ENCODE measurements at regions not wholly inside any gene's neighbourhood (a gene's known extent, or its start where the extent isn't known, plus 50 kb on each side); places are given as distances from the start of the nearest gene placed in this dataset.

GRCh38 chr1:30410153-30410851 lies 313.1 kb downstream of the MATN1 start:
- no peak for ATAC-seq
- DNase-seq = no peak
- Mint-ChIP-seq H3K27me3 (ENCODE audit: low read depth) (peaks cover 16% of the 10 kb centered on the region), H3K4me1 (ENCODE audit: low read depth) (no peaks in the 10 kb centered on the region), H3K36me3 (ENCODE audit: insufficient read depth) (no peaks in the 10 kb centered on the region), H3K4me3 (no peak overlapping the region), H3K9me3 (no peaks in the 10 kb centered on the region)

- no peaks in the 10 kb centered on the region for H3K9me3 Mint-ChIP-seq
- no peaks in the 10 kb centered on the region for H3K36me3 Mint-ChIP-seq (ENCODE audit: insufficient read depth)
- peaks cover 19% of the 10 kb centered on the region for H3K27me3 Mint-ChIP-seq (ENCODE audit: low read depth)
- no peak overlapping the region for H3K4me3 Mint-ChIP-seq
- DNase-seq (no peak), ATAC-seq (no peak)
- no peaks in the 10 kb centered on the region for H3K4me1 Mint-ChIP-seq (ENCODE audit: low read depth)
Observed at GRCh38 chr1:30409476-30410152, 313.8 kb downstream of the MATN1 start.

- Mint-ChIP-seq H3K4me1 (ENCODE audit: low read depth) (no peaks in the 10 kb centered on the region), H3K4me3 (no peak overlapping the region), H3K9me3 (no peaks in the 10 kb centered on the region), H3K36me3 (ENCODE audit: insufficient read depth) (no peaks in the 10 kb centered on the region), H3K27me3 (ENCODE audit: low read depth) (peaks cover 14% of the 10 kb centered on the region)
- DNase-seq (no peak), ATAC-seq (no peak)
Observed at GRCh38 chr1:30407865-30408580, 315.4 kb downstream of the MATN1 start.

GRCh38 chr1:30406996-30407864 lies 316.2 kb downstream of the MATN1 start:
- no peaks in the 10 kb centered on the region for H3K9me3 Mint-ChIP-seq
- no peaks in the 10 kb centered on the region for H3K4me1 Mint-ChIP-seq (ENCODE audit: low read depth)
- H3K27me3 Mint-ChIP-seq (ENCODE audit: low read depth) = peaks cover 14% of the 10 kb centered on the region
- no peaks in the 10 kb centered on the region for H3K36me3 Mint-ChIP-seq (ENCODE audit: insufficient read depth)
- H3K4me3 Mint-ChIP-seq = no peak overlapping the region
- ATAC-seq (no peak), DNase-seq (no peak)

- Mint-ChIP-seq H3K4me3 (no peak overlapping the region), H3K27me3 (ENCODE audit: low read depth) (peaks cover 14% of the 10 kb centered on the region), H3K36me3 (ENCODE audit: insufficient read depth) (no peaks in the 10 kb centered on the region), H3K4me1 (ENCODE audit: low read depth) (no peaks in the 10 kb centered on the region), H3K9me3 (no peaks in the 10 kb centered on the region)
- ATAC-seq (no peak), DNase-seq (no peak)
Observed at GRCh38 chr1:30405631-30406212, 317.7 kb downstream of the MATN1 start.

- no peaks in the 10 kb centered on the region for H3K36me3 Mint-ChIP-seq (ENCODE audit: insufficient read depth)
- H3K4me1 Mint-ChIP-seq (ENCODE audit: low read depth) = no peaks in the 10 kb centered on the region
- DNase-seq (no peak), ATAC-seq (no peak)
- no peaks in the 10 kb centered on the region for H3K9me3 Mint-ChIP-seq
- H3K27me3 Mint-ChIP-seq (ENCODE audit: low read depth) = peaks cover 14% of the 10 kb centered on the region
- H3K4me3 Mint-ChIP-seq = no peak overlapping the region
Observed at GRCh38 chr1:30405081-30405480, 318.3 kb downstream of the MATN1 start.

GRCh38 chr1:30404341-30404740 lies 319.0 kb downstream of the MATN1 start:
- DNase-seq = no peak

GRCh38 chr1:30403726-30404125 lies 319.7 kb downstream of the MATN1 start:
- no peaks in the 10 kb centered on the region for H3K36me3 Mint-ChIP-seq (ENCODE audit: insufficient read depth)
- peaks cover 8% of the 10 kb centered on the region for H3K27me3 Mint-ChIP-seq (ENCODE audit: low read depth)
- H3K4me3 Mint-ChIP-seq = no peak overlapping the region
- ATAC-seq (no peak), DNase-seq (no peak)
- H3K9me3 Mint-ChIP-seq = no peaks in the 10 kb centered on the region
- H3K4me1 Mint-ChIP-seq (ENCODE audit: low read depth) = no peaks in the 10 kb centered on the region

More at GRCh38 chr1:30404341-30404740, 319.0 kb downstream of the MATN1 start:
- Mint-ChIP-seq H3K4me1 (ENCODE audit: low read depth) (no peaks in the 10 kb centered on the region), H3K9me3 (no peaks in the 10 kb centered on the region), H3K4me3 (no peak overlapping the region), H3K36me3 (ENCODE audit: insufficient read depth) (no peaks in the 10 kb centered on the region), H3K27me3 (ENCODE audit: low read depth) (peaks cover 11% of the 10 kb centered on the region)
- ATAC-seq = no peak

GRCh38 chr1:30403061-30403645 lies 320.2 kb downstream of the MATN1 start:
- no peaks in the 10 kb centered on the region for H3K4me1 Mint-ChIP-seq (ENCODE audit: low read depth)
- no peak for DNase-seq
- no peaks in the 10 kb centered on the region for H3K9me3 Mint-ChIP-seq
- H3K36me3 Mint-ChIP-seq (ENCODE audit: insufficient read depth) = no peaks in the 10 kb centered on the region
- ATAC-seq = no peak
- peaks cover 8% of the 10 kb centered on the region for H3K27me3 Mint-ChIP-seq (ENCODE audit: low read depth)
- H3K4me3 Mint-ChIP-seq = no peak overlapping the region

- ATAC-seq (no peak), DNase-seq (no peak)
- Mint-ChIP-seq H3K4me3 (no peak overlapping the region), H3K4me1 (ENCODE audit: low read depth) (no peaks in the 10 kb centered on the region), H3K9me3 (no peaks in the 10 kb centered on the region), H3K27me3 (ENCODE audit: low read depth) (peaks cover 10% of the 10 kb centered on the region), H3K36me3 (ENCODE audit: insufficient read depth) (no peaks in the 10 kb centered on the region)
Observed at GRCh38 chr1:30402031-30402430, 321.4 kb downstream of the MATN1 start.

GRCh38 chr1:30400507-30400906 lies 322.9 kb downstream of the MATN1 start:
- DNase-seq = no peak
- peaks cover 10% of the 10 kb centered on the region for H3K27me3 Mint-ChIP-seq (ENCODE audit: low read depth)
- H3K36me3 Mint-ChIP-seq (ENCODE audit: insufficient read depth) = no peaks in the 10 kb centered on the region
- no peaks in the 10 kb centered on the region for H3K9me3 Mint-ChIP-seq
- H3K4me1 Mint-ChIP-seq (ENCODE audit: low read depth) = no peaks in the 10 kb centered on the region
- ATAC-seq = no peak
- H3K4me3 Mint-ChIP-seq = no peak overlapping the region

GRCh38 chr1:30399026-30399425 lies 324.4 kb downstream of the MATN1 start:
- Mint-ChIP-seq H3K9me3 (no peaks in the 10 kb centered on the region), H3K4me3 (no peak overlapping the region), H3K27me3 (ENCODE audit: low read depth) (peaks cover 7% of the 10 kb centered on the region), H3K4me1 (ENCODE audit: low read depth) (no peaks in the 10 kb centered on the region), H3K36me3 (ENCODE audit: insufficient read depth) (no peaks in the 10 kb centered on the region)
- ATAC-seq (no peak), DNase-seq (no peak)

GRCh38 chr1:30397576-30397975 lies 325.8 kb downstream of the MATN1 start:
- ATAC-seq = no peak
- Mint-ChIP-seq H3K36me3 (ENCODE audit: insufficient read depth) (no peaks in the 10 kb centered on the region), H3K9me3 (no peaks in the 10 kb centered on the region), H3K4me3 (no peak overlapping the region), H3K4me1 (ENCODE audit: low read depth) (no peaks in the 10 kb centered on the region), H3K27me3 (ENCODE audit: low read depth) (peaks cover 6% of the 10 kb centered on the region)
- DNase-seq = no peak

Data from activated T-cell treated with anti-CD3 and anti-CD28 coated beads, Interleukin-2, amount 50 U/mL, for 4 hours (primary cell).